ENCODE measurements at regions not wholly inside any gene's neighbourhood (a gene's known extent, or its start where the extent isn't known, plus 50 kb on each side); places are given as distances from the start of the nearest gene placed in this dataset.

GRCh38 chr6:44012078-44012493 lies 115.2 kb downstream of the MRPL14 start:
- TF ChIP-seq POLR2AphosphoS5 (IDR thresholded peaks at IDR 0.05): no peak
- TF ChIP-seq CTCF (IDR thresholded peaks at IDR 0.05): no peak
- TF ChIP-seq POLR2A (IDR thresholded peaks at IDR 0.05): no peak
- no peak for TF ChIP-seq EP300 (IDR thresholded peaks at IDR 0.05)
